Activated CD8-positive, alpha-beta T cell treated with anti-CD3 and anti-CD28 coated beads, Interleukin-2, amount 10 ng/mL, durations not matched to agents 7 days and 5 days (primary cell): ENCODE measurements at regions not wholly inside any gene's neighbourhood (a gene's known extent, or its start where the extent isn't known, plus 50 kb on each side); places are given as distances from the start of the nearest gene placed in this dataset.
"Not testable (repeated sequence)": the region's sequence is repeated elsewhere in the genome, so short reads cannot be mapped to it uniquely, and the experiment has no call there.

Experiments used
- ATAC-seq: fragments of 150-1000 bp; cut with Tn5 transposase; one replicate; pipeline ENCODE4 v1.10.0; 2021; ENCODE audit warnings: moderate library complexity
- CTCF ChIA-PET: fragments of 350-600 bp; sonication (Branson Sonifier 250); formaldehyde crosslinking; loops from one replicate; lab custom pipeline; 2021; ENCODE audit warnings: antibody characterized with exemption; lab: Charles Lee
- POLR2A ChIA-PET: fragments of 350-600 bp; sonication (Branson Sonifier 250); formaldehyde crosslinking; loops from one replicate; lab custom pipeline; 2021; ENCODE audit warnings: antibody characterized with exemption; lab: Charles Lee
- DNase-seq: peaks from one replicate; pipeline ENCODE4 v3.0.0-alpha.2; 2020
- H3K27ac Mint-ChIP-seq: one replicate; pipeline ENCODE4 v1.8.0; 2021; ENCODE audit warnings: mild to moderate bottlenecking, mixed read lengths
- H3K27me3 Mint-ChIP-seq: one replicate; pipeline ENCODE4 v1.8.0; 2021; ENCODE audit warnings: low read depth, mixed read lengths
- H3K36me3 Mint-ChIP-seq: one replicate; pipeline ENCODE4 v1.8.0; 2021; ENCODE audit warnings: low read depth, mixed read lengths
- H3K4me1 Mint-ChIP-seq: one replicate; pipeline ENCODE4 v1.8.0; 2021; ENCODE audit warnings: low read depth, mixed read lengths
- H3K4me3 Mint-ChIP-seq: one replicate; pipeline ENCODE4 v1.8.0; 2021; ENCODE audit warnings: mild to moderate bottlenecking, mixed read lengths
- H3K9me3 Mint-ChIP-seq: one replicate; pipeline ENCODE4 v1.8.0; 2022; ENCODE audit warnings: mixed read lengths; ENCODE audit not compliant: insufficient read depth

GRCh38 chr5:119750887-119751733 lies 121.8 kb downstream of the FAM170A start:
- Mint-ChIP-seq H3K4me1 (no peaks in the 10 kb centered on the region), H3K36me3 (no peaks in the 10 kb centered on the region), H3K4me3 (no peak overlapping the region), H3K27me3 (peaks cover 2% of the 10 kb centered on the region), H3K27ac (no peak overlapping the region), H3K9me3 (no peaks in the 10 kb centered on the region)
- ChIA-PET POLR2A (no interaction called here), CTCF (interaction anchor here (1.2 kb wide), 1 partner anchor 10 kb away, joined by 4 read pairs; no protein-coding TSS in a partner anchor)
- DNase-seq: no peak
- no peak for ATAC-seq

GRCh38 chr5:119751734-119752094 lies 122.4 kb downstream of the FAM170A start:
- CTCF ChIA-PET: interaction anchor here (1.2 kb wide), 1 partner anchor 10 kb away, joined by 4 read pairs; no protein-coding TSS in a partner anchor
- Mint-ChIP-seq H3K4me1 (no peaks in the 10 kb centered on the region), H3K4me3 (no peak overlapping the region)

GRCh38 chr5:119752921-119753886 lies 123.8 kb downstream of the FAM170A start:
- ATAC-seq: no peak
- POLR2A ChIA-PET: no interaction called here
- CTCF ChIA-PET: no interaction called here

More at GRCh38 chr5:119751734-119752094, 122.4 kb downstream of the FAM170A start:
- no peaks in the 10 kb centered on the region for H3K9me3 Mint-ChIP-seq
- ATAC-seq: no peak
- no peak overlapping the region for H3K27ac Mint-ChIP-seq
- no peaks in the 10 kb centered on the region for H3K36me3 Mint-ChIP-seq
- POLR2A ChIA-PET: no interaction called here
- DNase-seq: no peak
- peaks cover 2% of the 10 kb centered on the region for H3K27me3 Mint-ChIP-seq

DNA sequence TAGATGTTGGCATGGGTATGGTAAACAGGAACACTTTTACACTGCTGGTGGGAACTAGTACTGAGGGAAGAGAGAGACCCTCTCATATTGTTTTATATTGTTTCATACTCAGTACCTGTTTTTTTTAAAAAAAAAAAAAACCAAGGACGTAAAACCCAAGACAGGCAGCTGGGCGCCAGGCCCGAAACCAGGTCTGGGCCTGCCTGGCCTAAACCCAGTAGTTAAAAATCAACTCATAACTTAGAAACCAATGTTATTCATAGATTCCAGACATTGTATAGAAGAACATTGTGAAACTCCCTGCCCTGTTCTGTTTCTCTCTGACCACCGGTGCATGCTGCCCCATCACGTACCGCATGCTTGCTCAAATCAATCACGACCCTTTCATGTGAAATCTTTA lies 125.5 kb downstream of the FAM170A start:
- H3K27ac Mint-ChIP-seq, H3K9me3 Mint-ChIP-seq, ATAC-seq, H3K36me3 Mint-ChIP-seq, DNase-seq, H3K27me3 Mint-ChIP-seq, CTCF ChIA-PET, H3K4me1 Mint-ChIP-seq, POLR2A ChIA-PET, H3K4me3 Mint-ChIP-seq: not testable (repeated sequence)

More at GRCh38 chr5:119752921-119753886, 123.8 kb downstream of the FAM170A start:
- Mint-ChIP-seq H3K27ac (no peak overlapping the region), H3K4me3 (no peak overlapping the region), H3K9me3 (no peaks in the 10 kb centered on the region), H3K27me3 (peaks cover 2% of the 10 kb centered on the region), H3K36me3 (no peaks in the 10 kb centered on the region), H3K4me1 (no peaks in the 10 kb centered on the region)
- DNase-seq: no peak

GRCh38 chr5:119757276-119757675 lies 127.9 kb downstream of the FAM170A start:
- Mint-ChIP-seq H3K27me3 (no peaks in the 10 kb centered on the region), H3K36me3 (no peaks in the 10 kb centered on the region), H3K27ac (no peak overlapping the region), H3K4me3 (no peak overlapping the region), H3K9me3 (no peaks in the 10 kb centered on the region), H3K4me1 (no peaks in the 10 kb centered on the region)
- no peak for ATAC-seq
- DNase-seq: no peak
- CTCF ChIA-PET: no interaction called here
- POLR2A ChIA-PET: no interaction called here

GRCh38 chr5:119769695-119770693 lies 140.6 kb downstream of the FAM170A start:
- ATAC-seq, CTCF ChIA-PET, DNase-seq, H3K36me3 Mint-ChIP-seq, H3K4me3 Mint-ChIP-seq, POLR2A ChIA-PET, H3K27me3 Mint-ChIP-seq, H3K27ac Mint-ChIP-seq, H3K9me3 Mint-ChIP-seq, H3K4me1 Mint-ChIP-seq: not testable (repeated sequence)

- ATAC-seq, H3K4me1 Mint-ChIP-seq, H3K27ac Mint-ChIP-seq, CTCF ChIA-PET, DNase-seq, H3K36me3 Mint-ChIP-seq, H3K9me3 Mint-ChIP-seq, H3K4me3 Mint-ChIP-seq, H3K27me3 Mint-ChIP-seq, POLR2A ChIA-PET: not testable (repeated sequence)
Observed at GRCh38 chr5:119780145-119780544, 150.8 kb downstream of the FAM170A start.

DNA sequence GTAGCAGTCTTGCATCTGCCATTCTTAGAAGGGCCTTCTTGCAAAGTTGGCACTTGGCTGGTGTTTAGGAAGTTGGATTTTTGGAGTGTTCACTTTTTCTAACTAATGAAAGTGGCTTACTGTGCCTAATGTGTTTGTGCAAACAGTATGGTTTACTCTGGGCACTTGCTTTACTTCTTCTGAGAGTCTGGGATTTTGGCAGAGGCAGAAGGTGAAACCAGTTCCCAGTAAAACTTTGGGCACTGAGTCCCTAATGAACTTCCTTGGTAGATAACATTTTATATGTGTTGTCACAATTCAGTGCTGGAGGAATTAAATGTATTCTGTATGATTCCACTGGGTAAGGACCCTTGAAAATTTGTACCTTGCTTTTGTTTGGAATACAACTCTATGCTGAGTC lies 155.7 kb downstream of the FAM170A start:
- H3K4me1 Mint-ChIP-seq: no peaks in the 10 kb centered on the region

DNA sequence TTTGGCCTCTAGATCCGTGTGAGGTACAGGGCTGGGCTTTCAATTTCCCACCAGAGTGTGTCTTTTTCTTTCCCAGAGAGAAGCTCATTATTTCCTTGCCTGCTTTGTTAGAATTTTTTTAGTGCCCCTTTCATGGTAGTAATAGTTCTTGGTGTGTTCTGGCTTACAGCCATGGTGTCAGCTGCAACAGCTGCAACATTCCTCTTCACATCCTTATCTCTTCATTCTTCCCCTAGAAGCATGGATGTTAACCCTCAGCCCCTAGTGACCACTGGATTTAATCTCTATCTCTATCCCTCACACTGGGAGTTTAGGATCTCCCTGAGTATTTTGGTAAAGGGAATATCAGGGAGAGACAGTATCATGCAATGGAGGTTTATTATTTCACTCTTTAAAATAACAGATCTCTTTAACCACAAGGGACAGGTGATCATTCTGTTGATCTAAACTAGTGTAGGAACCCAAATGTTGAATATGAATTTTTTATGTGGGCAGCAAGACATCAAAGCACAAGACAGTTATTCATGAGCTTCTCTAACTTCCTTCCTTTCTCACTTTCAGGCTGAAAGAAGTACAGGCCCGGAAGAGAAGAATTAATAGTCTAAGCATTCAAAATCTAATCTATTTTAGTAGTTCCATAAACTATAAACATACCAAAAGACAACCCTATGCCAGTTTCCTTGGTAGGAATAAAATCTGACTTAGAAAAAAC lies 160.2 kb downstream of the FAM170A start:
- CTCF ChIA-PET: no interaction called here
- POLR2A ChIA-PET: no interaction called here
- H3K4me3 Mint-ChIP-seq: no peak overlapping the region
- H3K36me3 Mint-ChIP-seq: no peaks in the 10 kb centered on the region
- no peaks in the 10 kb centered on the region for H3K27me3 Mint-ChIP-seq
- no peak overlapping the region for H3K27ac Mint-ChIP-seq
- H3K4me1 Mint-ChIP-seq: no peaks in the 10 kb centered on the region
- no peaks in the 10 kb centered on the region for H3K9me3 Mint-ChIP-seq
- ATAC-seq (no peak), DNase-seq (no peak)

More for the DNA sequence above, 155.7 kb downstream of the FAM170A start:
- Mint-ChIP-seq H3K9me3 (no peaks in the 10 kb centered on the region), H3K4me3 (no peak overlapping the region), H3K36me3 (no peaks in the 10 kb centered on the region), H3K27me3 (no peaks in the 10 kb centered on the region), H3K27ac (no peak overlapping the region)
- ATAC-seq (no peak), DNase-seq (no peak)
- POLR2A ChIA-PET: no interaction called here
- CTCF ChIA-PET: no interaction called here

- CTCF ChIA-PET: no interaction called here
- no peak for DNase-seq
- H3K27me3 Mint-ChIP-seq: no peaks in the 10 kb centered on the region
- no peaks in the 10 kb centered on the region for H3K36me3 Mint-ChIP-seq
- POLR2A ChIA-PET: no interaction called here
- no peaks in the 10 kb centered on the region for H3K4me1 Mint-ChIP-seq
- no peak overlapping the region for H3K4me3 Mint-ChIP-seq
- no peaks in the 10 kb centered on the region for H3K9me3 Mint-ChIP-seq
- no peak for ATAC-seq
- no peak overlapping the region for H3K27ac Mint-ChIP-seq
Observed at GRCh38 chr5:119792161-119792799, 162.9 kb downstream of the FAM170A start.
